Gastrocnemius medialis (tissue), 4 donors: ENCODE measurements at regions not wholly inside any gene's neighbourhood (a gene's known extent, or its start where the extent isn't known, plus 50 kb on each side); places are given as distances from the start of the nearest gene placed in this dataset.

ENCODE experiments used
- CTCF ChIP-seq, 5 experiments: fragments of 450-650 bp in 3 of 5; fragments of 200-600 bp in 2 of 5; sonication (generic) in 2 of 5; IDR thresholded peaks in 4 of 5; conservative IDR thresholded peaks in 1 of 5; 1 replicate in 4 of 5; 2 replicates in 1 of 5; pipeline ENCODE4 v1.5.1; 2016 to 2019; ENCODE audit warnings: antibody characterized with exemption in 5 of 5, mild to moderate bottlenecking in 3 of 5, moderate library complexity in 3 of 5
- POLR2A ChIP-seq, 2 donors: fragments of 450-650 bp; IDR thresholded peaks; one replicate each; pipeline ENCODE4 v1.6.1; 2017; ENCODE audit warnings: antibody characterized with exemption in 2 of 2, mild to moderate bottlenecking in 2 of 2, moderate library complexity in 2 of 2

- no peak for TF ChIP-seq CTCF (IDR thresholded peaks at IDR 0.05 in 4 of 5, conservative IDR thresholded peaks at IDR 0.05 in 1 of 5)
- TF ChIP-seq POLR2A (IDR thresholded peaks at IDR 0.05), result no peak
Measured at GRCh38 chr1:56324504-56324903, 254.9 kb downstream of the PLPP3 start.
